ENCODE measurements at regions not wholly inside any gene's neighbourhood (a gene's known extent, or its start where the extent isn't known, plus 50 kb on each side); places are given as distances from the start of the nearest gene placed in this dataset.
"Not testable (repeated sequence)": the region's sequence is repeated elsewhere in the genome, so short reads cannot be mapped to it uniquely, and the experiment has no call there.

DNA sequence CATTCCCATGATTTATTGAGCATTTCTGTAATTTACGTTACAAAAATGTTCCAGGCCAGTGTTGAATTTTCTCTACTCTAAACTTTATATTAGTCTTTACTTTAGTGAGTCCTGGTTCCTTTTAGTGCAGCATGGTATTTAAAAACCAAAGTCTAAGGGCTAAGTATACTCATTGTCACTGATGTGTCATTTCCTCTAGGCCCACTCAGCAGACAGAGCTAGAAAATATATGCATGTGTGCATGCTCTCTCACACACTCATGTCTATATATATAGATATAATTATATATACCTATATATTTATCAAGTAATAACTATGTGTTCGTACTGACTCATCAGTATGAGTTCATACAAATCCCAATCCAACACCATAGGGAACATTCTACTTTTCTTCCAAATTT, 132.5 kb upstream of the SLC8A1 start:
- no peak for DNase-seq

DNA sequence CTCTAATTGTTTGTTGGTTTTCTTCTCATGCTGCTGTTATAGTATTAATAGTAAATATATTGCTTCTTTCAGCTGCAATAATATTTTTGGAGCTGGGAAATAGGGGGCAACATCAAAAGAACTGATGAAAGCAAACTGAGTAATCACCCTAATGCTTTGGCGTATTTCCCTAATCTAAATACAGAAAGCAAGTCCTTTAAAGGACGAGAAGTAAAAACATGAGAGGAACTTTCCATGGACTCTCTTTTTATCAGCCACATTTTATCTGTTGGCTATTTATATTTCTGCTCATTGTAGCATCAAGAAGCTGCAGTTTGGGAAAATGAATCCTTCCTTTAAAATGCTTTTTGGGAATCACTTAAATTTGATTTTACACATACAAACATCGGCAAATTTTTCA, 139.9 kb upstream of the SLC8A1 start:
- DNase-seq = no peak

DNA sequence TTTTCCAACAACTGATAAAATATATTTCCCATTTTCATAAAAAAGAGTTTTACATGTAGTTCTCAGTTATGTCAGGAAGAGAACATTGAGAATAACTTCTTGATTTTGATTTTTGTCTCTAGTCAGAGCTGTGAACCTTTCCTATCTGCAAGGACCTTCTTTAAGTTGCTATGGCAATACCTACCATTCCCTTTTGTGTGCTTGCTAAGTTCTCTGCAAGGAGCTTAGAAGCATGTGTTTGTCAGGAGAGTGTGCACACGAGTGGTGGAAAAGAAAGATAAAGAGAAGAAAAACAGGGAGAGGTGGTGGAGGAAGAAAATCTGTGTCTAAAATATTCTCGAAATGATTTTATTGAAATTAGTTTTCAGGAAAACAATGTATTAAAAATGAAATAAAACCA, 140.3 kb upstream of the SLC8A1 start:
- DNase-seq = no peak

DNA sequence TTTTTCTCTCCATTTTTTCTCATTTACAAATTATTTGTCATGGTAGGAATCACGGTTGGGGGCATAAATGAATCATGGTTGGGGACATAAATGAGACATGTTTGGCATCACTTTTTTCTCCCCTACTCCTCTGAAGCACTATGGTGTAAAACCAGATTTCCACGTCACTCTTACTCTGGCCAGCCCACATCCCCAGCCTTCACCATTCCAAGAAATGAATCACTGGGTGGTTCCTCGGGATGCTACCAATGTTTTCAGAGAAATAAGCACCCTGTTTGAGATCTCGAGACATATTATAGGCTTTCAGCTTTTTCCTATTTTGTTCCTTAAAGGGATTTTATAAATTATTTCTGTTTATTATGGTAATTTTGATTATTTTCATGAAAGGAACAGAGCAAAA, 155.0 kb upstream of the SLC8A1 start:
- DNase-seq = no peak

DNA sequence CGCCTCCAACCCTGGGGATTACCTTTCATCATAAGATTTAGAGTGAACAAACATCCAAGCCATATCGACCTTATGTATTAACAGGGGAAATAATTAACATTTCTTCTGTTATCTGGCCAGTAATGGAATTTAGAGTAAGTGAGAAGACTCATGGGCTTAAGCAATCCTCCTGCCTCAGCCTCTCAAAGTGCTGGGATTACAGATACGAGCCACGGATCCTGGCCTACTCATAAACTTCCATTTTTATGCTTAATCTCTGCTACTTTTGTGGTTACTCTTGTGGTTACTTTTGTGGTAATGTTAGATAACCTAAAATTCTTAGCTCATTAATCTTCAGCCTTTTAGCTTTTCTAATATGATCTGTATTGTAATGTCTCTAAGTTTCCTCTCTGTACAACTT, 159.3 kb upstream of the SLC8A1 start:
- no peak for DNase-seq

DNA sequence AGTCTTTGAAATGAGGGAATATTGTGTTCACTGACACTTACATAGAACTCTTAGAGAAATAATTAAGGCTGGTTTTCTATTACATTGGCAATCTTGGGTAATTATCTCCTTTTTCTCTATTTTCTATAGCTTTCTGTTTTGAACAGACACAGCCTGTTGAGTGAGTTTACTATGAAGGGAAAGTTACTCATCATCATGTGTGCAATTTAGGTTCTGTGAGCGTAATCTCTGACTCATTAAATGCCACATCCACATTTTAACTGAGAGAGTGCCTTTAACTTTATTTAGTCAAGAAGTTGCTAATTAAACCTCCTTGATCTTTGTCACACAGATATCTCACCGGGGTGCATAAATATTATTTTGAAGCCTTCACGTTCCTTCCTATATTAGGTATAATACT, 174.0 kb upstream of the SLC8A1 start:
- DNase-seq = no peak

DNA sequence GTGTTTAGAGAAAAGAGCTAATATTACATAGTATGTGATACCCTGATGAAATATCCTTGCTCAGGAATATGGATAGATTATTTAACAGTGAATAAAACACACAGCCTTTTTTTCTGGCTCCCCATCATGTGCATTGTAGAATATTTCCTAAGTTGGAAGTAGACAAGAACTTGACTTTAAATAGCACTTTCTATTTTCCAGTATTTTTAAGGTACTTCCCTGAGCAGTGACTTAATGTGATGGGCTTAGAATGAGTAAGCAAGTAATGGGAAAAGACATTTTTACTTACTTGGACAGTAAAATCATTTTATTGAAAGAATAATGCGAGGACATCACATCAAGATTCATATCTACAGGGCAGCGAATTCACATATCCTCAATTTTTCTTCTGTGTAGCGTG, 176.7 kb upstream of the SLC8A1 start:
- DNase-seq = no peak

DNA sequence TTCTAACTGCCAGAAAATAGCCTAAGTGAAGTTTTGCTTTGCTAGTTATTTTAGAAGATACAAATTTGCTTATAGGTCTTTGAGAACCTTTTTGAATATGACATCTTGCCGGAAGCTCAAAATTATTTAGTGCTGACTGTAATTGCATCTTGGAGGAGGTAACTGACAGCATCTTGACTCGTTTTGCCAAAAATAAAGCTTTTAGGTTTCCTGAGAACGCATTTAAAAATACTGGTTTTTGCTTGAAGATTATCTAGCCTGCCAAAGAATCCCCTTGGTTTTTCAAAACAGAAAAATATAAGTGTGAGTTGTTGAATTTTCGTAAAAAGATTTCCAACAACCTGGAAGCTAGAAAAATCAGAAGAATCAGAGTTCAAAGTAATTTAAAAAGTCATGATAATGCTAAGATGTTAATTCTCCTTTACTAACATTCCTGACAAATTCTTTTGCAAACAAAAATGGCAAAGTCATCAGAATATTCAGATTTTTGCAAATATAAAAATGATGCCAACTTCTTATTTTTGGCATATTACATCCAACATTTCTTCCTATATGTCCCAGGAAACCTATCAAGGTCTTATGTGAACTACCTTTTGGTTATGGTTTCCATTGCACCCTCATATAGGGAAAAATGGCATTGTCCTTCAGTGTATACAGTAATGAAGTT, 178.0 kb upstream of the SLC8A1 start:
- DNase-seq = no peak

DNA sequence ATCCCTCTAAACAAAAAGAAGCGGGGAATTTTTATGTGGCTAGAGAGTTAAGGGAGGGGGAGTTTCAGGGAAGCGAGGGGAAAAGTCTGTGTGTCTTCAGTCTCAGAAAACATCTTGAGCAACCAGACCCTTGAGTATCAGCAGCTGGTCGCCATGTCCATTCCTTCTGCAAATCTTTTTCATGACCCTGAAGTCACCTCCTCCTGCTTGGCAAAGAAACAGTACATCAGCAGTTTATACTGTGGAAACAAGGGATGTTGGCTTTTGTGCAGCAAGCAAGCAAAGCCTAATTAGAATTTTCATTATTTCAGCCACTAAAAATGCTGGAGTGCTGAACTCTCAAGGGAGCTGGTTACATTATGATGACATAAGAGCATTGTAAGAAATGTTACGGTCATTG, 187.4 kb upstream of the SLC8A1 start:
- no peak for DNase-seq

DNA sequence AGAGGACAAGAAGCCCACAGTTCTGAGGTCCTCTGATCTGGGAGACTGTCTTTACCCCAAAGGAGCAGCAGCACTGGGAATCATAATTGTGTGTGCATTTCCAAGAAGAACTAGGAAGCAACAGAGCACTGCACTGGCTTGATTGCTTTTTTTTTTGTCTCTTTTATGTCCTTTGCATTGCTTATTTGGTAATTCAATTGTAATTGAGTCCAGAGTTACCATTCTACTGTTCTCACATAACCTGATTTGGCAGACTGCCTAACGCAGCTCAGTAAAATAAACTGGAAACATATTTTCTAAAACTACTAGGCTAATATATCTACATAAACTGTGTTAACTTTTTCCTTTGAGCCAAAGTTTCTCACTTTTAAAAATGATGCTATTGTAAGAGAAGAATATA, 190.3 kb upstream of the SLC8A1 start:
- DNase-seq = no peak

DNA sequence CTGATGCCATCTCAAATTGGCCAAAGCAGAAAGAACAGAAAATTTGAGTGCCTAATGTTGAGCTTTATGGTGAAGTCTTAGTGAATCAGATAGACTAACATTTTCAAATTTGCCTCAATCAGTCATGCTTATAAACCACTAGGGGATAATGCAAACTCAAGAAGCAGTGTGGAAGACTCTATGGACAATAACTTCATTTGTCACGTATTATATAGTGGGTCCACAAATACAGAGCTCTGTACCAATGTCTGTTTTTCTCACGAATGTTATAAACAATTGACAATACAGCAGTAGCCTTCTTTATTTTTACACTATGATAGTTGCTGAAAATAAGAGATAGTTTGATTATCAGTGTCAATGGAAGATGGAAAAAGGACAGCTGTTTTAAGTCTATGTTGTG, 190.8 kb upstream of the SLC8A1 start:
- no peak for DNase-seq

DNA sequence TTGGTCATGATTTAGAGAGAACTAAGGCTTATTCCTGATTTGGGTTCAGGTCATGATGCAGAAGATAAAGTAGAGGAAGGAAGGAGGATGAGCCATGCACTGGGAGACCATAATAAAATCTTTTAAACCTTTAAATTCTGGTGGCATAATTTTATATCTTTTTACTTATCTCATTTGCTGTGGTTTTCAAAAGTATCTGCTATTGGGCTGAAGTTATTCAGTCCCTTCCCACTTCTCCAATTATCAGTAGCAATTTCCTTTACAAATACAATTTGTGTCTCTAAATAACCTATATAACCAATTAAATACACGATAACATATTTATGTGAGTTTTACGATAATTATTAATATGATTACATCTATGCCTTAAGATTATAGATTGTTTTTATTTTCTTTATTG, 194.8 kb upstream of the SLC8A1 start:
- no peak for DNase-seq

DNA sequence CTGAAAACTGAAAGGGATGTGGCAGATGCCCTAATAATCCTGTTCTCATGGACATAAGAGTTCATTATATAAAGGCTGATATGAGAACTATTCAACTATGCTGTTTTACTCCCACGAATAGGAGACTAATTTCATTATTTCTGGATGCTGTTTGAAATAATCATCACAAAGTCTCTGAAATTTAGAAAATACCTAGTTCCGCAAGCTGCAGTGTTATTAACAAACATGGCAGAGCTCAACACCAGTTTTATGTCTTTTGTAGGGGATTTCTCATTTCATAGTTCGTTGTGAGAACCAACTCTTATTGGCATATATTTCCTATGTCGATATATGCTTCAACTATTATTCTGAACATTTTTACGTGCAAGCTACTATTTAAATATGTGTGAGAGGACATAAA, 200.3 kb upstream of the SLC8A1 start:
- no peak for DNase-seq

DNA sequence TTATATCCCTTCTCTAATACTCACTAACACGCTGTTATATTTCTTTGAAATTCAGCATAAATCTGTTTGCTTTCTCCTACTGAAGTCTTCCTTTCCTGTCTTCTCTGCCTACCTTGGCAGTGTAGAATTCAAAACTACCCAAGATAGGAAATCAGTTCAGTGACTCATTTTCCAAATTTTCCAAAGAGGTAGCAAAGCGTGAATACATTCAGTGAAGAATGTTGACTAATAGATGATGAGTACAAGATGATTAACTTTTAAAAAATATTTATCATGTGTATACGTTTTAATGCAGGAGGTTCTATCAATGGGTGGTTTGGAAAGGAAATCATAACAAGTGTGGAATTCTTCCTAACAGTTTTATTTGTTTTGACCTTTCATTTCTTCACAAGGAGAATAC, 201.9 kb upstream of the SLC8A1 start:
- DNase-seq = no peak

DNA sequence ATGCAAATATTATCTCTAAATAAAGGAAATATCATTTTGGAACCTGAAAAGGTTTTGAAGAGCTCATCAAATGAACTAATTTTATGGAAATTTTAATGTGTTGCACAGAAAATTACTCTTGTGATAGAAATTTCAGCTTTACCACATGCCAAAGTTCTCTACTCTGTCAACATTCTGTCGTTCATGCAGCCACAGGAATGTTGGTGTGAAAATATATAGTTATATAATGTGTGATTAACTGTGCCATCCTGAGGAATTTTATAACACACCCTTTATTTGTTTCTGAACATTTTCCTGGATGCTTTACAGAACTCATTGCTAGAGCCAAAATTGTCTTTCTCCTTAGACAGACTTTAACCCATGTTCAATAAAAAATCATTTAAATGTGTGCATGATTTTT, 202.5 kb upstream of the SLC8A1 start:
- no peak for DNase-seq

DNA sequence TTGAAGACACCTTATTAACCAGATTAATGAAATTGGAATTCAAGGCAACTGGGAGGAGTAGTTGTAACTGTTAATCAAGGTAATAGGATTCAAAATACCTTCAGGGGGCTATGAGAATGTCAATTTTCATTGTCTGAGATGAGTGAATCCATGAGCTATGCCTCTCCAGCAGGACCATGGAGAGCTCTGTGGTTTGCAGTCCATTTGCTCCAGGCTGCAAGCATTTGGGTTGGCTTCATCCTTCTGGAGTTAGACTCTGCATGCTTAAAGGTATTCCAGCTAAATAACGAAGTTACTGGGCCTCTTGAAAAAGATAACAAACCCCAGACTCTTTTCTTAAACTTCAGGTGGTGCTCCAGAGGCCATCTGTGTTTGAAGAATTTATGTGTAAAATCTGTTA, 207.1 kb upstream of the SLC8A1 start:
- no peak for DNase-seq

DNA sequence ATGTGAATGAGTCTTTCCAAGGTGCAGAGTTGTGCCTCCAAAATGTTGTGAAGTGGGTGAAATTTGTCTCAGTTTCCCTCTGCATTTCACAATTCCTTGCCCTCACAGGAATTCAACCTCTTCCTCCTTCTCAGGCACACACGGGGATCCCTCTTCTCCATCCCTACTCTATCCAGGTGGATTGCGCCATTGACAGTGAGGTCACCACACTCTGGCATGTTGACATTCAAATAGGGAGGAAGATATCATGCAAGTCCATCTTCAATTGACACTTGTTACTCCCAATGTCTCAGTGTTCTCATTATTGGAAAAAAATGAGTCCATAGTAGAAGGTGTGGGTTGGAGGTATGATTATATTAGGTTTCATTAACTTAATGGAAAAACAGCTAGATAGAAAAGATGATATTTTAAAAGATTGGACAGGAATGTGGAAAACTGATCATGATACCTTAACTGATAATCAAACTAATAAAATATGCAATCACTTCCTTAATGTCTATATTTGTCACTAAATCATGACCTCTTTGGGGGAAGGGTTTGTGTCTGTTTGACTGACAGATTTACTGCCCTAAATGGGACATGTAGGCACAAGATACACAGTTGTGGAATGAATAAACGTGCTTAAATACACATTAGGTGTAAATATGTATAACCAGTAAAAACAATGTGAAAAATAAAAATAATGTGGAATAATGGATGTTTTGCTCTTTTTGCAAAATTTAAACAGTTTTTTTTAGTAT, 213.8 kb upstream of the SLC8A1 start:
- DNase-seq = no peak

DNA sequence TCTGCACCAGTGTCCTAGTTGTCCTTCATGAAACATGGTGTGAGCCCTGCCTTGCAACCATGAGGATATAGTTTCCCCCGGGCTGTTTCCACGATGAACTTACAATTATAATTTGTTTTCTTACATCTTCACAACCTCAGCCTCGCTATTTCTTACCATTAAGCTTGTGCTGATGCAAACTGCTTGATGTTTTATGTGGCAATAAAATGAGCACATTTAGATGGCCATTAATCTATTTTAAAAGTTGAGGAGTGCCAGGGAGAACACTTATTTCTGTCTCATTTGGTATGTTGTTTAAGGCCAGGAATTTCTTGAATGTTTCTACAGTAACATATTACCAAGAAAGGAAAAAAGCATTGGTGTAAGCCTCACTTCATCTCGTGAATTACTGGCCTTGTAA, 214.5 kb upstream of the SLC8A1 start:
- DNase-seq = no peak

DNA sequence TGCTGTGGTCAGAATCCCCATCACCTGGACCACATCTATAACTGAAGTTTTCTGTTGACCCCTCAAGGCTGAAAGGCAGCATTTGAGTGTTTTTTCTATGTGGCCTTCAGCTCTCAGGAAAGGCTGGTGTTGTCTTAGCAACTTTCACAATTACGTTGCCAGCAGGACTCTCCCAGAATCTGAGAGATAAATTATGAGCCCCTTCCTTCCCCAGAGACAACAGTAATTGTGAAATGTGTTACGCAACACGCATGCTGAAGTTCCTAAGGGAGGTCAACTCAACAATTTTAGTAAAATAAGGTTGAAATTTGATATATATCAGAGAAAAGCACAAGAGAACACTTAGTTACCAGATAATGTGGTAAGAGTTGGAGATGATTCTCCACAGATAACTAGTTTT, 216.5 kb upstream of the SLC8A1 start:
- DNase-seq = no peak

DNA sequence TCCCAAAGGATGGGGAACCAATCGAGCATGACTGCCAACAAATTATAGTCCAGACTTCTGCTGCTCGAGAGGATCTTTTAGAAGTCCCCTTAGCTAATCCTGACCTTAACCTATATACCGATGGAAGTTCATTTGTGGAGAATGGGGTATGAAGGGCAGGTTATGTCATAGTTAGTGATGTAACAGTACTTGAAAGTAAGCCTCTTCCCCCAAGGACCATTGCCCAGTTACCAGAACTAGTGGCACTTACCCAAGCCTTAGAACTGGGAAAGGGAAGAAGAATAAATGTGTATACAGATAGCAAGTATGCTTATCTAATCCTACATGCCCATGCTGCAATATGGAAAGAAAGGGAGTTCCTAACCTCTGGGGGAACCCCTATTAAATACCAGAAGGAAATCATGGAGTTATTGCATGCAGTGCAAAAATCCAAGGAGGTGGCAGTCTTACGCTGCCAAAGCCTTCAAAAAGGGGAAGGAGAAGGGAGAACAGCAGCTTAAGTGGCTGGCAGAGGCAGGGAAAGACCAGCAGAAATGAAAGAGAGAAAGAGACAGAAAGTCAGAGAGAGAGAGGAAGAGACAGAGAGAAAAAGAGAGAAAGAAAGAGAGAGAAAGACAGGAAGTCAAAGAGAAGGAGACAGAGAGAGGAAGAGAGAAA, 224.4 kb upstream of the SLC8A1 start:
- DNase-seq = not testable (repeated sequence)

DNA sequence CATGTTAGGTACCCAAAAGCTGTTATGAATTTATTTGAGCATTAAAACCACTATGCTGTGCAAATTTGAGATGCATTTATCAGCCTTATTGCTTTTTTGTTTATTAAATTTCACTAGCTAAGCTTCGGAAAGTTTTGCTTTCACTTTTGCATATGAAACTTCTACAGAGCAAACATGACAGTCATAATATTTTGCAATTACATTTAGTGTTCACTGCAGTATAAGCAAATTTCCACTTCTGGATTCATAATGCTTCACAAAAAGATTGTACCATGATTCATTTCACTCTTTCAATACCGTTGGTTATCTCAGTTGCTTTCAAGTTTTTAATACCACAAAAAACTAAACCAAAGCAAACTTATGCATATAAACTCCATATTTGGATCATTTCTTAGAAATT, 228.7 kb upstream of the SLC8A1 start:
- no peak for DNase-seq

DNA sequence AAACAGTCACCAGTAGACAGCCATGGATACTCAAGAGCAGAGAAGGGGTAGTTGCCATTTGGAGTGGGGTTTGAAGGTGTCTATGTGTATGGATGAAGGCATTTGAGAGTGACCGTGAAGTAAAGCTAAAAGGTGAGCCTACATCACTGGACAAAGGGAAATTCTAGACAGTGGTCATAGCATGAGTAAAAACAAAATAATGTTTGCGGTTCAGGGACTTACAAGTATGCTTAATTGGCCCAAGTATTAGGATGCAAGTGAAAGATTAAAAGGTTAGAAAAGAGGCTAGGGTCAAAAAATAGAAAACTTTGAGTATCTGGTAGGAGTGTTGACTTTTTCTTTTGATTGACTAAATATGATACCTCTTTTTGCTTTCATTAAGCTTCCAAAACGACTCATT, 238.1 kb upstream of the SLC8A1 start:
- DNase-seq = no peak

DNA sequence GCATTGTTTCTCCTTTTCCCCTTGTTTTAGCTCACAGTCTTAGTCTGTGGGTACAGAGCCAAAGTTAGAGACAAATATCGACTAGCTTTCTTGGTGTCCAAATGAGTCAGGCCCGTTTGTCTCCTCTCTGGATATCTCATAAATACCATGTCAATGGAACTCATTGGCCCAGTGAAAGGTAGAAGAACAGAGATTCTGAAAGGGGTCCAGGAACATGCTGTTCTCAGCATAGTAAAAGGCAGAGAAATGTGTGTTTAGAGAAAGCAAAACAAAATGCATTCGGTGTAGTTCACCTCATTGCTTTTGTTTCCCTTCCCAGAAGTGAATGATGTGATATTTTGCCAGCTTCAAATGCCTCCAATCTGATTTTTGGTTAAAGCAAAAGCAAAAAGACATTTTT, 238.6 kb upstream of the SLC8A1 start:
- no peak for DNase-seq

DNA sequence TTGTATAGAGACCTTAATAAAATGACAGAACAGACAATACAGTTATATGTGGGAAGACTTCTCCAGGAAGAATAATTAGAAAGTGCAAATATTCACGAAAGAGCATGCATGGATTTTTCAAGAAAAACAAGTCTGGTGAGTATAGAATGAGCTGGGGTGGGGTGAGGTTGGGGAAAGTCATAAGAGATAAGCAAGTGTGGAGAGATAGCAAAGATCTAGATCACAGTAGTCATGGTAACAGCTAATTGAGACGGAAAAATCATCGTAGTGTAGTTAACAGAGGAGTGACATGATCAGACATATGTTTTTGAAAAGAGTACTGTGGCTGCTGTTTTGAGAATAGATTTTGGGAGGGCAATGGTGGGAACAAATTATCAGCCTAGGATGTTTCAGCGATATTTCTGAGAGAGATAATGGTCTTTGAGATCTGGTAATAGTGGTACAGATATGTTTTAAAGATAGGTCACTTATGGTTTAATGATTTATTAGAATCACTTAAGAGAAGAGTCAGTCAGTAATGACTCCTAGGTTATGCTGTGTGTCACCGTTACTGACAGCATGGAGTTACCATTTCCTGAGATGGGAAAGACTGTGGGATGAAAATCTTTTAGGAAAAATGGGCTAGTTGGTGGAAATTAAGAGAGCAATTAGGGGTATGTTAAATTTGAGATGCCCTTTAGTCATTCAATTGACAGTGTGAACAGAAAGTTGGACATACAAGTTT, 248.5 kb upstream of the SLC8A1 start:
- no peak for DNase-seq
